DMS53 (cell line): ENCODE measurements at regions not wholly inside any gene's neighbourhood (a gene's known extent, or its start where the extent isn't known, plus 50 kb on each side); places are given as distances from the start of the nearest gene placed in this dataset.
"Not testable (repeated sequence)": the region's sequence is repeated elsewhere in the genome, so short reads cannot be mapped to it uniquely, and the experiment has no call there.

ENCODE experiments used
- DNase-seq: peaks from one replicate; lab custom pipeline; 2025; lab: John Stamatoyannopoulos, UW

- peak; percentile 57 for DNase-seq
Observed at GRCh38 chr3:104388619-104389018, 978.1 kb upstream of the ALCAM start.

GRCh38 chr3:104392327-104392726 is 974.4 kb upstream of the ALCAM start:
- DNase-seq: peak; percentile 11

- no peak for DNase-seq
Observed at GRCh38 chr3:104396974-104397669, 969.6 kb upstream of the ALCAM start.

- no peak for DNase-seq
Observed at GRCh38 chr3:104397713-104398112, 969.0 kb upstream of the ALCAM start.

- DNase-seq: no peak
Observed at GRCh38 chr3:104402902-104403301, 963.8 kb upstream of the ALCAM start.

- DNase-seq: no peak
Observed at GRCh38 chr3:104411757-104412156, 955.0 kb upstream of the ALCAM start.

GRCh38 chr3:104412608-104413580 is 953.8 kb upstream of the ALCAM start:
- no peak for DNase-seq

GRCh38 chr3:104428337-104428925 is 938.3 kb upstream of the ALCAM start:
- no peak for DNase-seq

GRCh38 chr3:104429727-104430126 is 937.0 kb upstream of the ALCAM start:
- DNase-seq: no peak

- no peak for DNase-seq
Observed at GRCh38 chr3:104436506-104436905, 930.2 kb upstream of the ALCAM start.

- DNase-seq: no peak
Observed at GRCh38 chr3:104437131-104437750, 929.5 kb upstream of the ALCAM start.

GRCh38 chr3:104437891-104438290 is 928.8 kb upstream of the ALCAM start:
- no peak for DNase-seq

GRCh38 chr3:104438706-104439105 is 928.0 kb upstream of the ALCAM start:
- DNase-seq: no peak

- not testable (repeated sequence) for DNase-seq
Observed at GRCh38 chr3:104445252-104445919, 921.3 kb upstream of the ALCAM start.

GRCh38 chr3:104447681-104448080 is 919.0 kb upstream of the ALCAM start:
- DNase-seq: no peak

- DNase-seq: no peak
Observed at GRCh38 chr3:104452697-104453096, 914.0 kb upstream of the ALCAM start.

- no peak for DNase-seq
Observed at GRCh38 chr3:104458657-104459056, 908.1 kb upstream of the ALCAM start.

- DNase-seq: peak; percentile 20
Observed at GRCh38 chr3:104460477-104461406, 906.0 kb upstream of the ALCAM start.

- no peak for DNase-seq
Observed at GRCh38 chr3:104461431-104461830, 905.3 kb upstream of the ALCAM start.

- no peak for DNase-seq
Observed at GRCh38 chr3:104472221-104472620, 894.5 kb upstream of the ALCAM start.

- no peak for DNase-seq
Observed at GRCh38 chr3:104474011-104474410, 892.7 kb upstream of the ALCAM start.
